ENCODE measurements at regions not wholly inside any gene's neighbourhood (a gene's known extent, or its start where the extent isn't known, plus 50 kb on each side); places are given as distances from the start of the nearest gene placed in this dataset.
A peak's percentile ranks its signal among the peaks of the same experiment; 100 is the strongest.

GRCh38 chr2:206368484-206368883, 74.8 kb upstream of the ADAM23 start:
- no peak for DNase-seq

- DNase-seq: no peak
Observed at GRCh38 chr2:206368933-206369569, 74.3 kb upstream of the ADAM23 start.

GRCh38 chr2:206375956-206376355, 67.4 kb upstream of the ADAM23 start:
- no peak for DNase-seq

- no peak for DNase-seq
Observed at GRCh38 chr2:206378835-206379234, 64.5 kb upstream of the ADAM23 start.

GRCh38 chr2:206379266-206379665, 64.1 kb upstream of the ADAM23 start:
- peak; percentile 75 for DNase-seq

- DNase-seq: no peak
Observed at GRCh38 chr2:206379886-206380285, 63.4 kb upstream of the ADAM23 start.

- no peak for DNase-seq
Observed at GRCh38 chr2:206381881-206382280, 61.5 kb upstream of the ADAM23 start.

- DNase-seq: no peak
Observed at GRCh38 chr2:206383669-206384068, 59.7 kb upstream of the ADAM23 start.

GRCh38 chr2:206387808-206388207, 55.5 kb upstream of the ADAM23 start:
- DNase-seq: no peak

- no peak for DNase-seq
Observed at GRCh38 chr2:206388698-206389097, 54.6 kb upstream of the ADAM23 start.

- DNase-seq: no peak
Observed at GRCh38 chr2:206389164-206389563, 54.2 kb upstream of the ADAM23 start.

- DNase-seq: no peak
Observed at GRCh38 chr2:206390181-206390580, 53.2 kb upstream of the ADAM23 start.

GRCh38 chr2:206392118-206392517, 51.2 kb upstream of the ADAM23 start:
- no peak for DNase-seq

All from renal pelvis (tissue), 1 donor.